ENCODE measurements at regions not wholly inside any gene's neighbourhood (a gene's known extent, or its start where the extent isn't known, plus 50 kb on each side); places are given as distances from the start of the nearest gene placed in this dataset.

- Mint-ChIP-seq H3K27ac (no peak overlapping the region), H3K4me1 (no peaks in the 10 kb centered on the region), H3K27me3 (peaks cover 0 to 5% (median 0%) of the 10 kb centered on the region in 5 donors), H3K36me3 (peaks cover 0 to 4% (median 0%) of the 10 kb centered on the region in 5 donors), H3K4me3 (no peak overlapping the region), H3K9me3 (peaks cover 0 to 16% (median 2%) of the 10 kb centered on the region in 11 donors)
- ChIA-PET POLR2A (no interaction called here), CTCF (no interaction called here)
- H3K27ac ChIP-seq (ENCODE audit: low read depth, low read length), result no peak overlapping the region
- no peaks in the 10 kb centered on the region for H3K4me1 ChIP-seq (ENCODE audit: control insufficient read depth in 2 of 2, insufficient read depth in 2 of 2, low read length in 2 of 2)
- ATAC-seq (no peak), DNase-seq (no peak)
- H3K9me3 ChIP-seq (ENCODE audit: control insufficient read depth in 2 of 3, low read length in 3 of 3), result no peaks in the 10 kb centered on the region
- H3K4me3 ChIP-seq (ENCODE audit: low read length), result no peak overlapping the region
- no peaks in the 10 kb centered on the region for H3K36me3 ChIP-seq (ENCODE audit: control insufficient read depth in 2 of 3, insufficient read depth in 3 of 3, low read length in 3 of 3)
- intact Hi-C loops (cut with micrococcal nuclease), result no loop called here
- H3K27me3 ChIP-seq (ENCODE audit: control insufficient read depth in 2 of 2, insufficient read depth in 2 of 2, low read length in 2 of 2), result no peaks in the 10 kb centered on the region
Observed at GRCh38 chr11:70530629-70531185, 132.4 kb downstream of the CTTN start.

GRCh38 chr11:70531281-70532065 lies 133.1 kb downstream of the CTTN start:
- CTCF ChIA-PET, result no interaction called here
- Histone ChIP-seq H3K9me3 (ENCODE audit: control insufficient read depth in 2 of 3, low read length in 3 of 3) (no peaks in the 10 kb centered on the region), H3K36me3 (ENCODE audit: control insufficient read depth in 2 of 3, insufficient read depth in 3 of 3, low read length in 3 of 3) (no peaks in the 10 kb centered on the region), H3K27ac (ENCODE audit: low read depth, low read length) (no peak overlapping the region), H3K4me3 (ENCODE audit: low read length) (no peak overlapping the region), H3K27me3 (ENCODE audit: control insufficient read depth in 2 of 2, insufficient read depth in 2 of 2, low read length in 2 of 2) (no peaks in the 10 kb centered on the region), H3K4me1 (ENCODE audit: control insufficient read depth in 2 of 2, insufficient read depth in 2 of 2, low read length in 2 of 2) (no peaks in the 10 kb centered on the region)
- Mint-ChIP-seq H3K4me1 (no peaks in the 10 kb centered on the region), H3K27ac (no peak overlapping the region), H3K27me3 (peaks cover 0 to 5% (median 0%) of the 10 kb centered on the region in 5 donors), H3K9me3 (peaks cover 0 to 17% (median 2%) of the 10 kb centered on the region in 11 donors), H3K36me3 (peaks cover 0 to 4% (median 0%) of the 10 kb centered on the region in 5 donors), H3K4me3 (no peak overlapping the region)
- intact Hi-C loops (cut with micrococcal nuclease), result no loop called here
- no peak for ATAC-seq
- POLR2A ChIA-PET, result no interaction called here
- DNase-seq, result no peak

- no peaks in the 10 kb centered on the region for H3K4me1 Mint-ChIP-seq
- ChIA-PET CTCF (no interaction called here), POLR2A (no interaction called here)
- intact Hi-C loops (cut with micrococcal nuclease), result no loop called here
- no peaks in the 10 kb centered on the region for H3K27me3 ChIP-seq (ENCODE audit: control insufficient read depth in 2 of 2, insufficient read depth in 2 of 2, low read length in 2 of 2)
- H3K4me3 ChIP-seq (ENCODE audit: low read length), result no peak overlapping the region
- DNase-seq (no peak), ATAC-seq (no peak)
- H3K27ac Mint-ChIP-seq, result no peak overlapping the region
- H3K36me3 ChIP-seq (ENCODE audit: control insufficient read depth in 2 of 3, insufficient read depth in 3 of 3, low read length in 3 of 3), result no peaks in the 10 kb centered on the region
- no peaks in the 10 kb centered on the region for H3K4me1 ChIP-seq (ENCODE audit: control insufficient read depth in 2 of 2, insufficient read depth in 2 of 2, low read length in 2 of 2)
- no peaks in the 10 kb centered on the region for H3K9me3 ChIP-seq (ENCODE audit: control insufficient read depth in 2 of 3, low read length in 3 of 3)
- H3K9me3 Mint-ChIP-seq, result peaks cover 0 to 20% (median 2%) of the 10 kb centered on the region in 11 donors
- peaks cover 0 to 4% (median 0%) of the 10 kb centered on the region in 5 donors for H3K36me3 Mint-ChIP-seq
- H3K4me3 Mint-ChIP-seq, result no peak overlapping the region
- no peak overlapping the region for H3K27ac ChIP-seq (ENCODE audit: low read depth, low read length)
- H3K27me3 Mint-ChIP-seq, result peaks cover 0 to 5% (median under 1%) of the 10 kb centered on the region in 5 donors
Observed at GRCh38 chr11:70532066-70532440, 133.7 kb downstream of the CTTN start.

GRCh38 chr11:70532731-70533130 lies 134.4 kb downstream of the CTTN start:
- Mint-ChIP-seq H3K27ac (no peak overlapping the region), H3K4me3 (no peak overlapping the region), H3K27me3 (peaks cover 0 to 6% (median 0%) of the 10 kb centered on the region in 5 donors), H3K36me3 (peaks cover 0 to 4% (median 0%) of the 10 kb centered on the region in 5 donors), H3K9me3 (peaks cover 0 to 20% (median 2%) of the 10 kb centered on the region in 11 donors), H3K4me1 (no peaks in the 10 kb centered on the region)
- intact Hi-C loops (cut with micrococcal nuclease), result no loop called here
- no peak overlapping the region for H3K27ac ChIP-seq (ENCODE audit: low read depth, low read length)
- CTCF ChIA-PET, result no interaction called here
- H3K27me3 ChIP-seq (ENCODE audit: control insufficient read depth in 2 of 2, insufficient read depth in 2 of 2, low read length in 2 of 2), result no peaks in the 10 kb centered on the region
- DNase-seq (no peak), ATAC-seq (no peak)
- no peaks in the 10 kb centered on the region for H3K4me1 ChIP-seq (ENCODE audit: control insufficient read depth in 2 of 2, insufficient read depth in 2 of 2, low read length in 2 of 2)
- POLR2A ChIA-PET, result no interaction called here
- no peaks in the 10 kb centered on the region for H3K36me3 ChIP-seq (ENCODE audit: control insufficient read depth in 2 of 3, insufficient read depth in 3 of 3, low read length in 3 of 3)
- H3K4me3 ChIP-seq (ENCODE audit: low read length), result no peak overlapping the region
- H3K9me3 ChIP-seq (ENCODE audit: control insufficient read depth in 2 of 3, low read length in 3 of 3), result no peaks in the 10 kb centered on the region

- Mint-ChIP-seq H3K36me3 (peaks cover 0 to 4% (median 0%) of the 10 kb centered on the region in 5 donors), H3K27me3 (peaks cover 0 to 6% (median 0%) of the 10 kb centered on the region in 5 donors), H3K4me3 (no peak overlapping the region), H3K4me1 (no peaks in the 10 kb centered on the region), H3K27ac (no peak overlapping the region), H3K9me3 (peaks cover 0 to 20% (median 2%) of the 10 kb centered on the region in 11 donors)
- no peaks in the 10 kb centered on the region for H3K4me1 ChIP-seq (ENCODE audit: control insufficient read depth in 2 of 2, insufficient read depth in 2 of 2, low read length in 2 of 2)
- no peak overlapping the region for H3K4me3 ChIP-seq (ENCODE audit: low read length)
- no peak overlapping the region for H3K27ac ChIP-seq (ENCODE audit: low read depth, low read length)
- ChIA-PET CTCF (no interaction called here), POLR2A (no interaction called here)
- DNase-seq, result no peak
- H3K9me3 ChIP-seq (ENCODE audit: control insufficient read depth in 2 of 3, low read length in 3 of 3), result no peaks in the 10 kb centered on the region
- ATAC-seq, result no peak
- H3K36me3 ChIP-seq (ENCODE audit: control insufficient read depth in 2 of 3, insufficient read depth in 3 of 3, low read length in 3 of 3), result no peaks in the 10 kb centered on the region
- intact Hi-C loops (cut with micrococcal nuclease), result no loop called here
- no peaks in the 10 kb centered on the region for H3K27me3 ChIP-seq (ENCODE audit: control insufficient read depth in 2 of 2, insufficient read depth in 2 of 2, low read length in 2 of 2)
Observed at GRCh38 chr11:70535191-70535971, 137.1 kb downstream of the CTTN start.

GRCh38 chr11:70536051-70536877 lies 137.9 kb downstream of the CTTN start:
- CTCF ChIA-PET, result no interaction called here

More at GRCh38 chr11:70536051-70536877, 137.9 kb downstream of the CTTN start:
- peaks cover 0 to 24% (median 1%) of the 10 kb centered on the region in 11 donors for H3K9me3 Mint-ChIP-seq
- H3K36me3 Mint-ChIP-seq, result peaks cover 0 to 4% (median 0%) of the 10 kb centered on the region in 5 donors
- H3K4me3 Mint-ChIP-seq, result no peak overlapping the region
- H3K4me1 Mint-ChIP-seq, result no peaks in the 10 kb centered on the region
- POLR2A ChIA-PET, result no interaction called here
- H3K9me3 ChIP-seq (ENCODE audit: control insufficient read depth in 2 of 3, low read length in 3 of 3), result no peaks in the 10 kb centered on the region
- no peaks in the 10 kb centered on the region for H3K4me1 ChIP-seq (ENCODE audit: control insufficient read depth in 2 of 2, insufficient read depth in 2 of 2, low read length in 2 of 2)
- peaks cover 0 to 6% (median 0%) of the 10 kb centered on the region in 5 donors for H3K27me3 Mint-ChIP-seq
- ATAC-seq (no peak), DNase-seq (no peak)
- H3K27ac ChIP-seq (ENCODE audit: low read depth, low read length), result no peak overlapping the region
- H3K36me3 ChIP-seq (ENCODE audit: control insufficient read depth in 2 of 3, insufficient read depth in 3 of 3, low read length in 3 of 3), result no peaks in the 10 kb centered on the region
- no peak overlapping the region for H3K4me3 ChIP-seq (ENCODE audit: low read length)
- H3K27me3 ChIP-seq (ENCODE audit: control insufficient read depth in 2 of 2, insufficient read depth in 2 of 2, low read length in 2 of 2), result no peaks in the 10 kb centered on the region
- intact Hi-C loops (cut with micrococcal nuclease), result no loop called here
- no peak overlapping the region for H3K27ac Mint-ChIP-seq
